Urinary bladder (tissue), 3 donors: ENCODE measurements at regions not wholly inside any gene's neighbourhood (a gene's known extent, or its start where the extent isn't known, plus 50 kb on each side); places are given as distances from the start of the nearest gene placed in this dataset.

ENCODE experiments used
- DNase-seq: peaks from one replicate; pipeline ENCODE4 v3.0.0-alpha.2; 2015; ENCODE audit errors: extremely low spot score
- H3K27ac ChIP-seq: one replicate; pipeline ENCODE4 v1.5.1; 2013; ENCODE audit warnings: low read depth, mild to moderate bottlenecking, moderate library complexity
- H3K36me3 ChIP-seq: one replicate; pipeline ENCODE4 v1.6.1; 2013; ENCODE audit warnings: mild to moderate bottlenecking, moderate library complexity; ENCODE audit not compliant: insufficient read depth
- H3K4me1 ChIP-seq: one replicate; pipeline ENCODE4 v1.6.1; 2013; ENCODE audit warnings: mild to moderate bottlenecking, moderate library complexity; ENCODE audit not compliant: insufficient read depth
- H3K4me3 ChIP-seq: one replicate; pipeline ENCODE4 v1.5.1; 2013; ENCODE audit warnings: low read depth, low read length
- WGBS: extraction: QIAGEN DNeasy Blood & Tissue Kit; methylation state at CpG from one replicate; pipeline ENCODE4 v1.1.7; 2013; 5-methylcytosine and 5-hydroxymethylcytosine counted together
- donor health status: healthy with polysubstance abuse.
- donor health status: healthy.

- Histone ChIP-seq H3K4me1 (no peaks in the 10 kb centered on the region), H3K36me3 (no peaks in the 10 kb centered on the region), H3K4me3 (no peak overlapping the region), H3K27ac (no peak overlapping the region)
- WGBS = 98% methylated on average over 1 of the region's 1 CpG
- no peak for DNase-seq
Measured at GRCh38 chr9:106701611-106702010, 161.4 kb upstream of the ZNF462 start.

GRCh38 chr9:106704056-106704615, 158.8 kb upstream of the ZNF462 start:
- no peaks in the 10 kb centered on the region for H3K36me3 ChIP-seq
- WGBS = 82% methylated on average over 5 of the region's 5 CpGs
- DNase-seq = no peak
- H3K27ac ChIP-seq = no peak overlapping the region
- no peaks in the 10 kb centered on the region for H3K4me1 ChIP-seq
- H3K4me3 ChIP-seq = no peak overlapping the region

- WGBS = 40% methylated on average over 1 of the region's 1 CpG
- H3K27ac ChIP-seq = no peak overlapping the region
Measured at GRCh38 chr9:106707291-106707690, 155.7 kb upstream of the ZNF462 start.

GRCh38 chr9:106707738-106708474, 155.1 kb upstream of the ZNF462 start:
- no peak overlapping the region for H3K4me3 ChIP-seq
- no peak for DNase-seq
- no peak overlapping the region for H3K27ac ChIP-seq
- H3K36me3 ChIP-seq = no peaks in the 10 kb centered on the region
- no peaks in the 10 kb centered on the region for H3K4me1 ChIP-seq
- 43% methylated on average over 13 of the region's 13 CpGs for WGBS

More at GRCh38 chr9:106707291-106707690, 155.7 kb upstream of the ZNF462 start:
- DNase-seq = no peak
- no peaks in the 10 kb centered on the region for H3K4me1 ChIP-seq
- no peaks in the 10 kb centered on the region for H3K36me3 ChIP-seq
- H3K4me3 ChIP-seq = no peak overlapping the region

- Histone ChIP-seq H3K4me3 (no peak overlapping the region), H3K4me1 (no peaks in the 10 kb centered on the region), H3K36me3 (no peaks in the 10 kb centered on the region), H3K27ac (no peak overlapping the region)
- 58% methylated on average over 3 of the region's 3 CpGs for WGBS
- DNase-seq = no peak
Measured at GRCh38 chr9:106708475-106709146, 154.4 kb upstream of the ZNF462 start.

- Histone ChIP-seq H3K27ac (no peak overlapping the region), H3K4me3 (no peak overlapping the region), H3K4me1 (no peaks in the 10 kb centered on the region), H3K36me3 (no peaks in the 10 kb centered on the region)
- 87% methylated on average over 4 of the region's 4 CpGs for WGBS
- DNase-seq = no peak
Measured at GRCh38 chr9:106712279-106712678, 150.7 kb upstream of the ZNF462 start.

- Histone ChIP-seq H3K27ac (no peak overlapping the region), H3K4me3 (no peak overlapping the region), H3K36me3 (no peaks in the 10 kb centered on the region), H3K4me1 (no peaks in the 10 kb centered on the region)
- DNase-seq = no peak
- 96% methylated on average over 3 of the region's 3 CpGs for WGBS
Measured at GRCh38 chr9:106713206-106713605, 149.8 kb upstream of the ZNF462 start.

- no peak overlapping the region for H3K27ac ChIP-seq
- DNase-seq = no peak
- no peaks in the 10 kb centered on the region for H3K4me1 ChIP-seq
- WGBS = 36% methylated on average over 1 of the region's 1 CpG
- no peaks in the 10 kb centered on the region for H3K36me3 ChIP-seq
- H3K4me3 ChIP-seq = no peak overlapping the region
Measured at GRCh38 chr9:106716820-106717219, 146.1 kb upstream of the ZNF462 start.

- no peaks in the 10 kb centered on the region for H3K36me3 ChIP-seq
- H3K27ac ChIP-seq = no peak overlapping the region
- 23% methylated on average over 2 of the region's 2 CpGs for WGBS
- DNase-seq = no peak
- H3K4me3 ChIP-seq = no peak overlapping the region
- H3K4me1 ChIP-seq = no peaks in the 10 kb centered on the region
Measured at GRCh38 chr9:106717686-106718085, 145.3 kb upstream of the ZNF462 start.

GRCh38 chr9:106718936-106719335, 144.0 kb upstream of the ZNF462 start:
- DNase-seq = no peak
- Histone ChIP-seq H3K4me1 (no peaks in the 10 kb centered on the region), H3K27ac (no peak overlapping the region), H3K4me3 (no peak overlapping the region), H3K36me3 (no peaks in the 10 kb centered on the region)

- H3K4me3 ChIP-seq = no peak overlapping the region
- H3K27ac ChIP-seq = no peak overlapping the region
- no peaks in the 10 kb centered on the region for H3K4me1 ChIP-seq
- DNase-seq = no peak
- H3K36me3 ChIP-seq = no peaks in the 10 kb centered on the region
- 87% methylated on average over 4 of the region's 4 CpGs for WGBS
Measured at GRCh38 chr9:106722051-106722753, 140.8 kb upstream of the ZNF462 start.

GRCh38 chr9:106723926-106724325, 139.0 kb upstream of the ZNF462 start:
- no peaks in the 10 kb centered on the region for H3K4me1 ChIP-seq
- H3K27ac ChIP-seq = no peak overlapping the region
- no peak for DNase-seq
- H3K4me3 ChIP-seq = no peak overlapping the region
- no peaks in the 10 kb centered on the region for H3K36me3 ChIP-seq

GRCh38 chr9:106724566-106724965, 138.4 kb upstream of the ZNF462 start:
- Histone ChIP-seq H3K36me3 (no peaks in the 10 kb centered on the region), H3K4me1 (no peaks in the 10 kb centered on the region), H3K27ac (no peak overlapping the region), H3K4me3 (no peak overlapping the region)
- no peak for DNase-seq
- 70% methylated on average over 2 of the region's 2 CpGs for WGBS
